HL-60/S4 (cell line): ENCODE measurements at regions not wholly inside any gene's neighbourhood (a gene's known extent, or its start where the extent isn't known, plus 50 kb on each side); places are given as distances from the start of the nearest gene placed in this dataset.
"Not testable (repeated sequence)": the region's sequence is repeated elsewhere in the genome, so short reads cannot be mapped to it uniquely, and the experiment has no call there.

Experiments used
- in situ Hi-C: fragments of 300-500 bp; cut with MboI; formaldehyde crosslinking; loops from 2 replicates; pipeline ENCODE4 v1.14.3; 2022; ENCODE audit warnings: low sequenced_read_pairs

DNA sequence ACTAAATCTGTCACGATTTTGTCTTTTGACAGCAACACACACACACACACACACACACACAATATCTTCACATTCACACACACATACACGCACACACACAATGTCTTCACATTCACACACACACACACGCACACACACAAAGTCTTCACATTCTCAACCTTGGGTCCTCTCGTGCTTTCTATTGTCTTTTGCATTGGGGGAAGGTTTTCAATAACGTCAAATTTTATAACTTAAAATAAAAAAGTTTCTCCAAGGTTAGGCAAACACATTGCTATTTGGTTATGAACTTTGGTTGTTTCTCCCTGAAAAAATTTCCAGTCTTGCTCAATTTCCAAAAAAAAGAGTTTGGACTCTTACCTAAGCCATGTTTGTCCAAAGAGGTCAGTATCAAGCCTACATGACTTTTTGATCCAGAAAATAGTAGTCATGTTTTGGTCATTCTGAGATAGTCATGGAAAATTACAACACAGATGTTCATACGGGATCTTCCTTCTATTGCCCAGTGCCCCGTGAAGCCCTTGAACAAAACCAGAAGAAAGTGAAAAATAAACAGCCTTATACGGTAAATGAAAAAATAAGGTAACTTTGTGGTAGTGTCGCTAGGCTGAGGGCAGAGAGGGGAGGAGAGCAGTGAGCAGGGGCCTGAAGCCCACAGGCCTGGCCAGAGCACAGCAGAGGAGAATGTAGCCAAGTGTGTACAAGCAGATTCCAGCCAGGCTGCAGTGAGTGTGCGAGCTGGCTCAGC lies 542.8 kb upstream of the ID2 start:
- in situ Hi-C loops = no loop called here

DNA sequence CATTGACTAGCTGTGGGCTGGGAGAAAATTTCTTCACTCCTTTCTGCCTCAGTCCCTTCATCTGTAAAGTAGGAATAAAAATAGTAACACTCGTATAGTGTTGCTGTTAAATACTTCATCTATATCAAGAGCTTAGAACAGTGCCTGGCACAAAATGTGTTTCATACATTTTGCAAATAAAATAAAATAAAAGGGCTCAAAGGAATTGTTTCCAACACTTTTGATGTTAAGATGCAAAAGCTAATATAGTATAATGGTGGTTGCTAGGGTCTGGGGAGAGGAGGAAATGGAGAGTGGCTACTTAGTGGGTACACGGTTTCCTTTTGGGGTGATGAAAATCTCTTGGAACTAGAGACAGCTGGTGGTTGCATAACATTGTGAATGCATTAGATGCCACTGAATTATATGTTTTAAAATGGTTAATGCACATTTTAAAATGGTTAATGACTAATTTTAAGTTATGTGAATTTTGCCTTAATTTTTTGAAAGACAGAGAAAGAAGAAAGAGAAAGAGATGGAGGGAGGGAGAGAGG lies 542.1 kb upstream of the ID2 start:
- in situ Hi-C loops = no loop called here

DNA sequence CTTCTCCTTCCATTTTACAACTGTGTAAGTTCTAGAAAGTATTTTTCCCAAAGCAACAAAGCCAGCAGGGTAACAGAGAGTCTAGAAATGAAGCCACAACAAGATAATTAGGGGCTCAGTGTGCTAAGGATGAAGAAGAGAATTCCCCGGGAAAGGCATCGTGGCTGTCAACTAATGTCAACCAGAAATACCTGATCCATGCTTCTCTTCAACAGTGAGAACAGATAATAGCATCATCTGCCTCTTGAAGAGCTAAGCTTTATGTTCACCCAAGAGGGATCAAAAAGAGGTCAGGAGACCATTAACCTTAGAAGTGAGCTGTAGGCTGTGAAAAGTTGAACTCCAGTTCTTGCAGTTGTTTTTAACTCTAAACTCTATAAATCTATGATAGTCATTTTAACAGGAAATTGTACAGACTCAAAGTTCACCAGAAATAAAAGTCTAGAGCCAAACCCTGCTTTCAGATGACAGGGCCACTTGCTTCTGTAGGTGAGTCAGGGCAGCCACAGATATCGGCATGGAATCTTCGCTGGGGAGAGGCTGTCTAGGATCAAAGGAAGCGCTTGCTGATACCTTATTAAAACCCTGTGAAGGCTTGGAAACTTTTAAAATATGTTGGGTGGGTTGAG lies 540.7 kb upstream of the ID2 start:
- in situ Hi-C loops = no loop called here

DNA sequence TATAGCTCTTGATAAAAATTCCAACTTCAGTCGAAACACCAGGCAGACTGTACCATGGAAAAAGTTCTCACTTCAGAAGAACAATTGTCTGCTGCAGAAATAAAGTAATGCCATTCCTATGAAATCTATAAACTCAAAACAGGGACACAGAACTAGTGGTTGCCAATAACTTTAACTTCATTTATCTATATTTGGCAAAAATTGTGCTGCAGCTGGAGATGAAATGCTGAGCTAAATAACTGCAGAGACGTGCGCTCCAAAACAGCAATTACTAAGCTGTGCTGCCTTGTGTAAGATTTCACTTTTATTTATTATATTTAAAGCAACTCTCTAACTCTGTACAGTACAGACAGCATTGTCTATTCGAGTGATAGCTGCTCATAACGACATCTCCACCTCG lies 540.1 kb upstream of the ID2 start:
- in situ Hi-C loops = no loop called here

DNA sequence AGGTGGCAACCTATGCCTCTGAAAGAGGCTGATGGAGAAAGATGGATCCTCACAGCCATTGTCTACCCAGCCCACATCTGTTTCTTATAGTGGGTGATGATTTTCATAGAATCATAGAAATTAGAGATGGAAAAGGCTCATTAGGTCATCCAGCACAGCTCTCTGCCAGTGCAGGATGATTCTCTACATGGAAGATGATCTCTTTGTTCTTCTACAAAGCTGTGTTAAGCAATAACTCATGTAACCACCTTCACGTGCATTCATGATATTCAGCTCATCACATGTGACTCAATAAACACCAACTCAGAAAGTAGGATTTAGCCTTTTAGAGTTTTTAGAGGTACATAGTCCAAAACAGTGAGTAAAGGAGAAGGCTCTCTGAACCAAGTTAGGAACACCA lies 539.4 kb upstream of the ID2 start:
- in situ Hi-C loops = no loop called here

DNA sequence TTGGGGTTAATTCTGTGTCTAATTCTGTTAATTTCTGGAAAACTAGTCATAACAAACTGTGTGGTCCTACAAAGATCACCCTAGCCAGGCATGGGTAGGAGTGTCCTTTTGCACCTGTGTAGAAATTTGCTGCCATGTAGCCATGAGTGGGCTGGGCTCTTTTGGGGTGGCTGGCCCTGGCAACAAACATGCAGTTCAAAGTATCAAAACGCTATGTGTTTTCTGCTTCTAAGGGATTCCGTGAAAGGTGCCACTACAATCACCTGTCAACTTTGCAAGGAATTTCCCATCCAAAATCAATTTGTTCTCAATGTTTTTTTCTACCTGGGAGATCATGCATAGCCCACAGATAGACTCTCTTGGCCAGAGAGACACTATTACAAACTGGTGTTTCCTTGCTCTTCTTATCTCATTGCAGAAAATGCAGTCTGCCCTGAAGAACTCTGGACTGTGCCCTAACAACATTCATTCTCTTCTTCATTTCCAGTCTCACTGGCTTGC lies 537.7 kb upstream of the ID2 start:
- in situ Hi-C loops = no loop called here

DNA sequence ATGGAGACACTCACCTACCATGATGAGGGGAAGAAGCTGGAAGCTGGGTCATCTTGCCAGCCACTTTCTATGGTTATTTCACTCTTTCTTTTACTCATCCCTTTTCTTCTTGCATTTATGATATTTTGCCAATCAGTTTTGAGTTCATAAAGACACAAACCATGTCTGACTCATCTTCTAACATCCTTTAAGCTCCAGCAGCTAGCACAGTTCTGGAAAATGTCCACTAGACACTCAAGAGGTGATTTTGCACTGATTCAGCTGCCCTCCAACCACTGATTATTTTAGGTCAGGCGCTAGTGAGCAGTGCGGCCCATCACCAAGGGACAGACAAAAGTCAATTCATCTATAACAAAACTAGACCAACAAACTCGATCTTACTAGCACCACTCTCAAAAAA lies 537.1 kb upstream of the ID2 start:
- in situ Hi-C loops = no loop called here

DNA sequence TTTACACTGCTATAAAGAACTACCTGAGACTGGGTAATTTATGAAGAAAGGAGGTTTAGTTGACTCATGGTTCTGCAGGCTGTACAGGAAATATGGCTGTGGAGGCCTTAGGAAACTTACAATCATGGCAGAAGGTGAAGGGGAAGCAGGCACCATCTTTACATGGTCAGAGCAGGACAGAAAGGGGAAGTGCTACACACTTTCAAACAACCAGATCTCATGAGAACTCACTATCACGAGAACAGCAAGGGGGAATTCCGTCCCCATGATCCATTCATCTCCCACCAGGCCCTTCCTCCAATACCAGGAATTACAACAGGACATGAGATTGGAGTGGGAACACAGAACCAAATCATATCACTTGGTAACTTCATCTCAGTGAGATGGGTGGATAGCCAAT lies 536.5 kb upstream of the ID2 start:
- in situ Hi-C loops = not testable (repeated sequence)

DNA sequence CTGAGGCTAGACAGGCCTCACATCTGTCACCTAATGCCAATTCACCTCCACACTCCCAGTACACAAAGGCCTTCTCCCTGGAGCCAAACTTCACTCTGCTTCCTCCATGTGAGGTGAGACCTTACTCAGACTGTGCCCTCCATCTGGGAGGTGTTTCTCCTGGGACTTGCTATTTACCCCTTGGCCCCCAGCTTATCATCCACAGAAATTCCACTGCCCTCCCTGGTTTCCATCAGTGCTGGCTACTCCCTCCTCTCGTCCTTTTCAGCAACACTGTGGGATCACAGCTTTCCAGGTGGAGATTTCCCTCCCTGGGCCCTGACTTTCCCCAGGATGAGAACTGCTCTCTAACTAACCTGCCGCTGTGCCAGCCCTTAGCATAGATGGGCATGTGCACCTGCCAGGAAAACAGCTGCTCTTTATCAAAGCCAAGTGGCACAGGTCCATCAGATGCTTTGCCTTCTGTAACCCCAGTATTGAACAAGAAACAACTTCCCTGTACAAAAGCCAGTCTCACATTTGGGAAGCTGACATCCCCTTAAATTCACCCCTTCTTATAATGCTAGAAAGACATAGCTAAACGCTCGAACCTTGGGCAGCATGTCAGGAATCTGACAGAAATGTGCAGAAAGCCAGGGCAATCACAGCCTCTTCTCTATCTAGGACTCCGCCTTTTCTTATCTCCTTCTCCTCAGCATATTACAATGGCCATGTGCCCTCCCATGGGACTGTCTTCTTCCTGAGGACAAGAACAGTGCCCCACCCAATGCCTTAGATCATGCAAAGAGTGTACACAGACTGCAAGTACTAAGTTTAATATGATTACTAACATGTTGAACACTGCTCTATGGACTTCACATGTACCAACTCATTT lies 535.5 kb upstream of the ID2 start:
- in situ Hi-C loops = no loop called here

DNA sequence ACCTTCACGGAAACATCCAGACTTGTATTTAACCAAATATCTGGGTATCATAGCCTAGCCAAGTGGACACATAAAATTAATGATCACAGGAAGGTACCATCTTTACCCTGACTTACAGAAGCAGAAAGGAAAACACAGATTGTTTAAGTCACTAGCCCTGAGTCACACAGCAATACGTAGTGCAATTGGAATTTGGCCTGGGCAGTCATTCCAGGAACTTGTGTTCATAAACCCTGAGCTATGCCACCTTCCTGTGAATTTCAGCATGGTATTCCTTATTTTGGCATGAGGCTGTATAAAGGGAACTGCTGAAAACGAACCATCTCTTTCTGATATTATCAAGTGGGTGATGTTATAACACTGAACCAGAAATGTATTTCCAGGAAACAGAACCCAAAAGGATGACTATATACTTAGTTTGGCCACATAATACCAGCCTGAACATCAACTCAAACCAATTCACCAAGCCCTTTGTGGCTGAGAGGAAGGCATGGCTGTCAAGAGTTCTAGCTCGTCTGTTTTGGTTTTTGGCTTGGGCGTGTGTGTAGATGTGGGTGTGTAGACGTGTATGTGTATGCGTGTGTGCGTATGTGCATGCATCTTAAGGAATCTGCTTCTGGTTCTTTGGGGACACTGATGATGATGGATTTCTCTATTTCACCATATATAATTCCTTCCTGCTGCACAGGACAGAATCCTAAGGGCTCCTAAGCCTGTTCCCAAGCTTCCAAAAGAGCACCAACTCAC lies 533.4 kb upstream of the ID2 start:
- in situ Hi-C loops = no loop called here

DNA sequence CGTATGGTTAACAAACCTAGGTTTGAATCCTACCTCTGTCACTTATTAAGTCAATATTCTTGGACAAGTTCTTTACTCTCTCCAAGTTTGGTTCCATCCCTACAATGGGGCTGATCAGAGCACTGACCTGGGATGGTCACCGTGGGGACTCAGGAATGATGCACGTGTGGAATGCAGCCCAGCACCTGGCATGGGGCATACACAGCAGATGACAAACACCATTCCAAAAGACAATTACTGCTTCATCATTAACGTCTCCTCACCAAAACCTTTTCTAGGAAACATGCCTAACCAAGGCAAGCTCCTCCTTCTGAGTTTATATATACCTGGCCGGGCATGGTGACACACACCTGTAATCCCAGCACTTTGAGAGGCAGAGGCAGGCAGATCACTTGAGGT lies 532.9 kb upstream of the ID2 start:
- in situ Hi-C loops = no loop called here

DNA sequence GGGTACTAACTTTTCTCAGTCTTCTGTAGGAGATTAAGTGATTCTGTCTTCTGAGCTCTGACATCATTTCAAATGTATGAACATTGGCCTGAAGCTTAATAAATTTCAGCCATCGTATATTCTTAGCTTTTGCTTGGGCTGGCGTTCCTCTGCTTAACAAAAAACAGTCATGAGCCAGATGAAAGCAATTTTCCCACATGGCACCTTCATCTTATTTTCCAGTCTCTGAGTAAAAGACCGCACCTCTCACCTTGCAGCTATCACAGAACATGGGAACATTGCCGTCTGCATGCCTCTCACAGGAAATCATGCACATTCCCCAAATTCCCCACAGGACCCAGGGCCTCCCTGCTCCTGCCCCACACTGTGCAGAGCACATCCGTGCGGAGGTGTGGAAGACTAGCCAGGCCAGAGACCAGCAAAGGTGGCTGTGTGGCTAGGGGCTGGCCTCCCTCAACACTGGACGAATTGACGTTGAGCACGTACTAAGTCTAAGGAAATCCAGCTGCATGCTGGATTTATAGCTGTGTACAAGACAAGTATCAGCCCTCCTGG lies 531.8 kb upstream of the ID2 start:
- in situ Hi-C loops = no loop called here

DNA sequence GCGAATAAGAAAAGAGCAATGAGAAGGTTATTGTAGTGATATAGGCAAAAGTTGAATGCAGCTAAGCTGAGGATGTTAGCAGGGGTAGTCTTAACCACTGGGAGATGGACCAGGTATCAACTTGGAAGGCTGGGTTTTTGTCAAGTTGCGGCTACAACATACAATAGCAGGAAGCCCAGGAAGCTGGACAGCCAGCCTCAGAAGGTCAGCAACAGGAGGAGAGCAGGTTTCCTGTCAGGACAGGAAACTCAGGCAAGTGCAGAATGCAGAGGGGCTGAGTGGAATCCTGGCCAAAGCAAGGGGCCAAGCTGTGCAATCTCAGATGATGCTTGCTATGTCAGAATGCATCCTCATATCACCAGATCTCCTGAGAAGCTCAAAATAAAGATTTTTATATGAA lies 530.0 kb upstream of the ID2 start:
- in situ Hi-C loops = no loop called here

DNA sequence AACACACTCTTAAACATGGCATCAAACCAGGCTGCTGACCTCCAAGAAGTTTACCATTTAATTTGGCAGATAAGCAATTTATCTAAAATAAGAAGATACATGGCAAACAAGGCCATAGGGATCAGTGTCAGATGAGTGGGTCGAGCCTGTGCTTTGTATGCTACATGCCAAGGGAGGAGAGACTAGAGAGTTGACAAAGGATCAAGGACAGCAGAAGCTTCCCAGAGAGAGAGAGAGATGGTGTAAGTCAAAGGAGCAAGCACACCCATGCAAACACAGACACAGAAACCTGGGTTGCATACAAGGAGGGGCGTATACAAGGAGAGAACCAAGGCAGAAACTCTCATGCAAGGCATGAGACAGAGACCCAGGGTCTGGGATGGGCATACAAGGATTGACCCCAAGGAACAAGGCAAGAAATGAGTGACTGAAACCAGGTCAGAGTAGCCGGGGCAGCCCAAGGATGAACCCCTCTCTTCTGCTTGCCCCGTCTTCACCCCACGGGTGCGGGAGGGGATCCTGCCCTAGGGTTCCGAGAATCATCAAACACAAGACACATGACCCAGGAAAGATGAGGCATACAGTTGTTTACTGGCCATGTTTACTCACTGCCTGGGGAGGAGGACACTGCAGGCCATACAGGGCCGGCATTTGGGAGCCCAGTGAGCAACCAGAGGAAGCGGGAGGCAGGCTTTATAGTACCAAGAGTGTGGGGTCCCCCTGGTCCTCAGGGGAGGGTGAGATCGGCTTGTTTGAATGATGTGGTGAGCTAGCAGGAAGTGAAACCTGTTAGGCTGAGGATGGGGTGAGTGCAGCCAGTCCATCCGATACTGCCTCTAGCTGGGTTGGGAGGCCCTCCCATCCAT lies 529.2 kb upstream of the ID2 start:
- in situ Hi-C loops = no loop called here

DNA sequence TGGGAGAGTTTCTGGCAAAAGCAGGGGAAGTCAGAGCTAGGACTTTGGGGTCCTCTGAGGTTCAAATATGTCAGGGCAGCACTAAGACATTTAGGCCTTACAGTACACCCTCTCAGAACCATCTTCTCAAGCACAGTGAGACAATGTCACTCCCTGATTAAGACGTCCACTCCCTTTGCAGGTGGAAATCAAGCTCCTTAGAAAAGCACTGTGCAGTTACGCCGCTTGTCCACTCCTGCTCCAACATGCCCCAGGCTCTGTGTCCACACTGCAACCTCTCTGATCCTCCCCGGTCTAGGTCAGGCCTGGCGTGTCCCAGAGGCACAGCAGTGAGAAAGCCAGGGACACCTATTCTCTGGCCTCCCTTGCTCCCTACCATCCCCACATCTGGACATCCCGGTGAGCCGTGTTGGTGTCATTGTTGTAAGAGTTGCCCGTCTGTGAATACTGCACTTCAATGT lies 528.6 kb upstream of the ID2 start:
- in situ Hi-C loops = no loop called here

DNA sequence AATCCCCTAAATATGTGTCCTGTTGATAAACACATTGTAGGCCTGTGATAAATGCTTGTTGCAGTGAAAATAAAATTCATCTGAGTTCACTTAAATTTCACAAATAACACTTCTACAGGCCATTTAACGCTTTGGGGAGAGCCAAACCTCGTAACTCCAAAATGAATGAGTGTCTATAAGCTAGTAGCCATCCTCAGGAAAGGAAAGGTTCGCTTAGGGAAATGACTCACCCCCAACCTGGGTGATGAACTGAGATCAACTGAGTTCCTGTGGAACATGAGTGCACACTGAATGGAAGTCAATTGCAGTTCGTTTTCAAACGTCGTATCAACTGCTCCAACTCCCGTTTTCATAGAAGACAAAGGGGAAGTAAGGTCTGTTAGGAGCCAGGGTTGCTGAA lies 527.6 kb upstream of the ID2 start:
- in situ Hi-C loops = no loop called here

DNA sequence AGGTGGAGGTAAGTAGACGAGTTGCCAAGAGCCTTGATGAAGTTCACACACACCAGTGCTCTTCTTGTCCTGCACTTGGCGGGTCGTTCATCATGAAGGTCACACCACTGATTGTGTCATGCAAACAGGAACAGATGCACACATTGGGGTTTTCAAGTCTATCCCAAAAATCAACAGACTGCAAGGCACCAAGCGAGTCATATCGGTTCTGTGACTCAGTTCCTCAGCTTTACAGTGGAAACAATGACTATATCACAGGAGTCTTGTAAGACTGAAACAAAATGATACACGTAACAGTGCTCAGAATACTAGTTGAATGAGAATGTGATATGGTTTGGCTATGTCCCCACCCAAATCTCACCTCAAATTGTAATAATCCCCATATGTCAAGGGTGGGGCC lies 526.9 kb upstream of the ID2 start:
- in situ Hi-C loops = no loop called here

DNA sequence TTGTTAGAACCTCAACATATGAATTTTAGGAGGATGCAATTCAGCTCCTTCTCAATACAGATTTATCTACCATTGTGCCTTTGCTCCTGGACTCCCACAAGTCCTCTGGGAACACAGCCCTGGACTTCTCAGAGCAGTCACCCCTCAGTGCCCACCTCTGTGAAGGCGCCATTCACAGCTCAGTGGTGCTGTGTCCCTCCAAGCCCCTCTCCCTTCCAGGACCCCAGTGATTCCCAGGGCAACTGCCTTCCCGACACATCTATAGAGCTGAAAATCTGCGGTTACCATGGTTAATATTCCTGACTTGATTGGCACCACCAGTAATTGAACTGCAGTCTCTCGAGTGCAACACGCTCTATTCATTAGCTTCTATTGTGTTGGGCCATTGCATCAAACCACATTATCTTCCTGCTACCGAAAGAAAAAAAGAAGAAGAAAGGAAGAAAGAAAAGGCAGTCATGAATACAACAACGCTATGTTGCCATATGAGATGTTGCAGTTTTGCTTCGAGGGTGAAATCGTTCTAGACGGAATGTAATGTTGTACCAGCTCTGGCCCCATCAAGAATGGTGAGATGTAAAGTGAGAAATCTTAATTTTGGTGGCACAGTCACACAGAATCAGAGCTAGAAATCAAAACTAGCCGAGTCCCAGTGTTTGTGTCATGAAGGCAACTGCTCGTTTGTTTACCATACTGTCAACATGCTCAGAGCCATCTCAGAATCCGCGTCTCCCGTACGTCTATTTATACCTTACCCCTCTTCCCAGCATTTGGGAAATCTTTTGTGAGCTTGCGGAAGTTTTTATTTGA lies 524.0 kb upstream of the ID2 start:
- in situ Hi-C loops = no loop called here

DNA sequence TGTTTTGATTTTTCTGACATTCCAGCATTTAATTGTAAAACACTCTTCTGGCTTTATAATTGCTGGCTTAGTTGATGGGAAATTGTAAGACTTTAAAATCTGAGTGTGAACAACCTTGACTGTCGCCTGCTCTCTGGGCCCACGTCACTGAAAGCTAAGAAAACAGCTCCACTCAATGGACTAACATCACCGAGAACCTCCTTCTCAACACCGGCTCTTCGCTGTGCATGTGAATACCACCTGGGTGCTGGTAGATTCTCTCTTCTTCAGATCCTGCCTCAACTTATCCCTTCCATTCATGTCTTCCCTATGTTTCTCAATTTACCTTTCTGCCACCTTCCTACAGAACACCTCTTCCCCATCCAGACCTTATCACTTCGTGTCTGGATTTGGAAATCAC lies 523.1 kb upstream of the ID2 start:
- in situ Hi-C loops = no loop called here
